MM.1S (cell line): ENCODE measurements at regions not wholly inside any gene's neighbourhood (a gene's known extent, or its start where the extent isn't known, plus 50 kb on each side); places are given as distances from the start of the nearest gene placed in this dataset.

ENCODE experiments used
- CTCF ChIP-seq: fragments of 300-600 bp; sonication (generic); IDR thresholded peaks from 2 replicates; pipeline ENCODE4 v1.5.1; 2016; ENCODE audit warnings: antibody characterized with exemption, low read length, mixed read lengths
- EZH2 ChIP-seq: fragments of 300-600 bp; sonication (generic); optimal IDR thresholded peaks from 2 replicates; pipeline ENCODE3; 2017; ENCODE audit warnings: low read depth, mild to moderate bottlenecking, antibody characterized with exemption, low read length, mixed read lengths
- EZH2phosphoT487 ChIP-seq: fragments of 300-600 bp; sonication (generic); IDR thresholded peaks from 2 replicates; pipeline ENCODE4 v1.6.1; 2018; ENCODE audit warnings: antibody characterized with exemption, low read length

GRCh38 chr13:47417485-47417884 lies 520.6 kb upstream of the HTR2A start:
- TF ChIP-seq CTCF (no peak), EZH2 (no peak), EZH2phosphoT487 (no peak)
